H9 (cell line): ENCODE measurements at regions not wholly inside any gene's neighbourhood (a gene's known extent, or its start where the extent isn't known, plus 50 kb on each side); places are given as distances from the start of the nearest gene placed in this dataset.

ENCODE experiments used
- DNase-seq: peaks from one replicate; pipeline ENCODE4 v3.0.0-alpha.2; 2017
- H2AFZ ChIP-seq: one replicate; pipeline ENCODE4 v1.6.1; 2013; ENCODE audit warnings: mild to moderate bottlenecking, low read length, control low read depth, moderate library complexity
- H2AK5ac ChIP-seq: 2 replicates; pipeline ENCODE4 v1.6.1; 2013; ENCODE audit warnings: low read length, control low read depth, mixed read lengths; ENCODE audit not compliant: insufficient read length
- H2BK120ac ChIP-seq: one replicate; pipeline ENCODE4 v1.6.1; 2013; ENCODE audit warnings: low read depth, mild to moderate bottlenecking, low read length, control low read depth, inconsistent platforms; ENCODE audit not compliant: poor library complexity, severe bottlenecking
- H2BK12ac ChIP-seq: 2 replicates; pipeline ENCODE4 v1.6.1; 2013; ENCODE audit warnings: low read length, control low read depth, mixed read lengths, low read depth; ENCODE audit not compliant: insufficient read length
- H2BK15ac ChIP-seq: 2 replicates; pipeline ENCODE4 v1.6.1; 2013; ENCODE audit warnings: low read depth, low read length, control low read depth
- H2BK20ac ChIP-seq: one replicate; pipeline ENCODE4 v1.6.1; 2013; ENCODE audit warnings: low read depth, mild to moderate bottlenecking, low read length, control low read depth, inconsistent platforms; ENCODE audit not compliant: poor library complexity, severe bottlenecking
- H2BK5ac ChIP-seq: 2 replicates; pipeline ENCODE4 v1.6.1; 2013; ENCODE audit warnings: low read length, control low read depth, mixed read lengths; ENCODE audit not compliant: insufficient read length
- H3K14ac ChIP-seq: 2 replicates; pipeline ENCODE4 v1.6.1; 2013; ENCODE audit warnings: low read length, control low read depth; ENCODE audit not compliant: insufficient read depth
- H3K18ac ChIP-seq: 2 replicates; pipeline ENCODE4 v1.6.1; 2013; ENCODE audit warnings: low read depth, mild to moderate bottlenecking, mixed read lengths, low read length, control low read depth; ENCODE audit not compliant: insufficient read length
- H3K23ac ChIP-seq: 2 replicates; pipeline ENCODE4 v1.6.1; 2013; ENCODE audit warnings: low read length, control low read depth, mixed read lengths, low read depth; ENCODE audit not compliant: insufficient read length
- H3K23me2 ChIP-seq: 2 replicates; pipeline ENCODE4 v1.6.1; 2013; ENCODE audit warnings: low read depth, mild to moderate bottlenecking, mixed read lengths, low read length, control low read depth; ENCODE audit not compliant: insufficient read length, poor library complexity, severe bottlenecking
- H3K27ac ChIP-seq: 2 replicates; pipeline ENCODE4 v1.5.1; 2013; ENCODE audit warnings: low read length, control low read depth, mixed read lengths, low read depth; ENCODE audit not compliant: insufficient read length
- H3K27me3 ChIP-seq: 2 replicates; pipeline ENCODE4 v1.6.1; 2013; ENCODE audit warnings: low read length, control low read depth, inconsistent platforms; ENCODE audit not compliant: insufficient read depth
- H3K4ac ChIP-seq: 2 replicates; pipeline ENCODE4 v1.6.1; 2013; ENCODE audit warnings: low read depth, mild to moderate bottlenecking, control low read depth, inconsistent platforms, low read length, moderate library complexity
- H3K4me1 ChIP-seq: 2 replicates; pipeline ENCODE4 v1.6.1; 2013; ENCODE audit warnings: low read length, control low read depth, inconsistent platforms; ENCODE audit not compliant: insufficient read depth
- H3K4me2 ChIP-seq: 2 replicates; pipeline ENCODE4 v1.6.1; 2013; ENCODE audit warnings: low read length, control low read depth, mixed read lengths; ENCODE audit not compliant: insufficient read length, insufficient read depth
- H3K56ac ChIP-seq: 2 replicates; pipeline ENCODE4 v1.6.1; 2013; ENCODE audit warnings: low read depth, mild to moderate bottlenecking, mixed read lengths, low read length, control low read depth; ENCODE audit not compliant: insufficient read length
- H3K79me1 ChIP-seq: 2 replicates; pipeline ENCODE4 v1.6.1; 2013; ENCODE audit warnings: low read depth, mild to moderate bottlenecking, moderate library complexity, low read length, control low read depth, inconsistent platforms; ENCODE audit not compliant: insufficient read depth, poor library complexity, severe bottlenecking
- H3K79me2 ChIP-seq: 2 replicates; pipeline ENCODE4 v1.6.1; 2013; ENCODE audit warnings: low read length, control low read depth, inconsistent platforms; ENCODE audit not compliant: insufficient read depth
- H3K9ac ChIP-seq: 2 replicates; pipeline ENCODE4 v1.6.1; 2013; ENCODE audit warnings: low read length, control low read depth, mixed read lengths; ENCODE audit not compliant: insufficient read length; ENCODE audit errors: extremely low read depth
- H3K9me3 ChIP-seq: one replicate; pipeline ENCODE4 v1.6.1; 2013; ENCODE audit warnings: low read depth, low read length, inconsistent platforms; ENCODE audit not compliant: control insufficient read depth
- H3T11ph ChIP-seq: one replicate; pipeline ENCODE4 v1.6.1; 2013; ENCODE audit warnings: mild to moderate bottlenecking, low read length, control low read depth, inconsistent platforms
- H4K20me1 ChIP-seq: one replicate; pipeline ENCODE4 v1.6.1; 2013; ENCODE audit not compliant: control insufficient read depth, insufficient read length, insufficient read depth
- H4K5ac ChIP-seq: 2 replicates; pipeline ENCODE4 v1.6.1; 2013; ENCODE audit warnings: low read depth, mild to moderate bottlenecking, mixed read lengths, low read length, control low read depth; ENCODE audit not compliant: insufficient read length
- H4K8ac ChIP-seq: replicated peaks from 2 replicates; pipeline ENCODE4 v1.6.1; 2013; ENCODE audit warnings: low read length, control low read depth, mixed read lengths, low read depth; ENCODE audit not compliant: insufficient read length
- H4K91ac ChIP-seq: 2 replicates; pipeline ENCODE4 v1.6.1; 2013; ENCODE audit warnings: low read depth, mild to moderate bottlenecking, moderate library complexity, mixed read lengths, low read length, control low read depth; ENCODE audit not compliant: insufficient read length
- H3K27ac Mint-ChIP-seq, 3 experiments: 2 replicates in 2 of 3; 3 replicates in 1 of 3; pipeline ENCODE4 v1.8.0; 2020 to 2021; ENCODE audit warnings: mixed read lengths in 3 of 3, mild to moderate bottlenecking in 1 of 3, moderate library complexity in 1 of 3
- H3K27me3 Mint-ChIP-seq: 2 replicates; pipeline ENCODE4 v1.8.0; 2021; ENCODE audit warnings: low read depth, mild to moderate bottlenecking, moderate library complexity, mixed read lengths
- H3K36me3 Mint-ChIP-seq, 3 experiments: 2 replicates in 2 of 3; 3 replicates in 1 of 3; pipeline ENCODE4 v1.8.0; 2020 to 2021; ENCODE audit warnings: low read depth in 3 of 3, mixed read lengths in 3 of 3; ENCODE audit not compliant: insufficient read depth in 1 of 3
- H3K4me1 Mint-ChIP-seq, 2 experiments: 2 replicates each; pipeline ENCODE4 v1.8.0; 2020; ENCODE audit warnings: mixed read lengths in 2 of 2
- H3K4me3 Mint-ChIP-seq, 2 experiments: 2 replicates in 1 of 2; 3 replicates in 1 of 2; pipeline ENCODE4 v1.8.0; 2020 to 2021; ENCODE audit warnings: mild to moderate bottlenecking in 2 of 2, mixed read lengths in 2 of 2, moderate library complexity in 1 of 2
- H3K9me3 Mint-ChIP-seq, 2 experiments: 2 replicates in 1 of 2; 3 replicates in 1 of 2; pipeline ENCODE4 v1.8.0; 2020; ENCODE audit warnings: mild to moderate bottlenecking in 2 of 2, mixed read lengths in 2 of 2, moderate library complexity in 1 of 2
- CTCF ChIP-seq: fragments of 200-600 bp; sonication (generic); conservative IDR thresholded peaks from 3 replicates; pipeline ENCODE4 v1.8.0; 2021; ENCODE audit warnings: antibody characterized with exemption, mild to moderate bottlenecking
- WGBS: extraction: QIAGEN DNeasy Blood & Tissue Kit; methylation state at CpG from one replicate; pipeline ENCODE4 v1.1.7; 2013; ENCODE audit warnings: missing lambda C conversion rate, low lambda C conversion rate, mixed read lengths; ENCODE audit not compliant: insufficient read length; ENCODE audit errors: extremely low coverage; 5-methylcytosine and 5-hydroxymethylcytosine counted together

GRCh38 chr16:75837264-75837663 lies 111.0 kb upstream of the CPHXL start:
- H3K23me2 ChIP-seq: no peaks in the 10 kb centered on the region
- H3K9me3 Mint-ChIP-seq: peaks cover 11 to 12% of the 10 kb centered on the region in 2 experiments
- H3K4me1 Mint-ChIP-seq: peaks cover 8 to 12% of the 10 kb centered on the region in 2 experiments
- no peak overlapping the region for H4K8ac ChIP-seq
- H2AFZ ChIP-seq: no peak overlapping the region
- H3K79me2 ChIP-seq: no peaks in the 10 kb centered on the region
- WGBS: no CpG with 5 or more reads among the region's 2 CpGs
- H3K23ac ChIP-seq: no peak overlapping the region
- H2BK15ac ChIP-seq: no peak overlapping the region
- H3K27ac ChIP-seq: no peak overlapping the region
- H3K9ac ChIP-seq: no peak overlapping the region
- no peak overlapping the region for H3K4me3 Mint-ChIP-seq
- no peak overlapping the region for H4K5ac ChIP-seq
- no peak overlapping the region for H3K4me2 ChIP-seq
- DNase-seq: no peak
- no peaks in the 10 kb centered on the region for H3K79me1 ChIP-seq
- H3K18ac ChIP-seq: no peak overlapping the region
- H3T11ph ChIP-seq: no peak overlapping the region
- no peak overlapping the region for H3K4ac ChIP-seq
- H4K20me1 ChIP-seq: no peaks in the 10 kb centered on the region
- H3K36me3 Mint-ChIP-seq: no peaks in the 10 kb centered on the region
- no peaks in the 10 kb centered on the region for H3K9me3 ChIP-seq
- no peak overlapping the region for H2BK120ac ChIP-seq
- H2BK20ac ChIP-seq: no peak overlapping the region
- no peak overlapping the region for H2BK5ac ChIP-seq
- no peak overlapping the region for H3K27ac Mint-ChIP-seq
- H2AK5ac ChIP-seq: no peak overlapping the region
- H3K14ac ChIP-seq: no peak overlapping the region
- no peak overlapping the region for H4K91ac ChIP-seq
- H3K56ac ChIP-seq: no peak overlapping the region
- H3K27me3 Mint-ChIP-seq: peaks cover 93% of the 10 kb centered on the region
- H2BK12ac ChIP-seq: no peak overlapping the region
- no peak for TF ChIP-seq CTCF
- peaks cover 40% of the 10 kb centered on the region for H3K27me3 ChIP-seq
- H3K4me1 ChIP-seq: no peaks in the 10 kb centered on the region
